GM18909 (cell line): ENCODE measurements at regions not wholly inside any gene's neighbourhood (a gene's known extent, or its start where the extent isn't known, plus 50 kb on each side); places are given as distances from the start of the nearest gene placed in this dataset.

ENCODE experiments used
- ATAC-seq: cut with Tn5 transposase; IDR thresholded peaks from one replicate; pipeline ENCODE4 v1.9.1; 2021; ENCODE audit warnings: mild to moderate bottlenecking; ENCODE audit not compliant: unreplicated experiment, poor library complexity

- ATAC-seq, result no peak
These were observed 344.2 kb downstream of the OLFM3 start for GRCh38 chr1:101652484-101652883.

- ATAC-seq, result no peak
These were observed 343.2 kb downstream of the OLFM3 start for GRCh38 chr1:101653482-101653946.

- no peak for ATAC-seq
These were observed 332.0 kb downstream of the OLFM3 start for GRCh38 chr1:101664726-101665125.

- ATAC-seq, result no peak
These were observed 329.0 kb downstream of the OLFM3 start for GRCh38 chr1:101667761-101668160.

GRCh38 chr1:101683136-101683535, 313.6 kb downstream of the OLFM3 start:
- ATAC-seq, result no peak

GRCh38 chr1:101683561-101683960, 313.2 kb downstream of the OLFM3 start:
- no peak for ATAC-seq

- ATAC-seq, result no peak
These were observed 299.7 kb downstream of the OLFM3 start for GRCh38 chr1:101697072-101697471.

GRCh38 chr1:101698681-101699080, 298.0 kb downstream of the OLFM3 start:
- ATAC-seq, result no peak

- no peak for ATAC-seq
These were observed 291.8 kb downstream of the OLFM3 start for GRCh38 chr1:101704895-101705294.

- no peak for ATAC-seq
These were observed 290.4 kb downstream of the OLFM3 start for GRCh38 chr1:101706366-101706765.

- ATAC-seq, result no peak
These were observed 287.0 kb downstream of the OLFM3 start for GRCh38 chr1:101709721-101710120.

GRCh38 chr1:101713760-101714159, 283.0 kb downstream of the OLFM3 start:
- ATAC-seq, result no peak

GRCh38 chr1:101723415-101723814, 273.3 kb downstream of the OLFM3 start:
- no peak for ATAC-seq

- no peak for ATAC-seq
These were observed 268.7 kb downstream of the OLFM3 start for GRCh38 chr1:101728029-101728428.

GRCh38 chr1:101730559-101730958, 266.2 kb downstream of the OLFM3 start:
- no peak for ATAC-seq

- ATAC-seq, result peak; percentile 73
These were observed 264.5 kb downstream of the OLFM3 start for GRCh38 chr1:101732261-101732660.

- ATAC-seq, result no peak
These were observed 263.4 kb downstream of the OLFM3 start for GRCh38 chr1:101733340-101733739.

GRCh38 chr1:101738475-101738874, 258.3 kb downstream of the OLFM3 start:
- ATAC-seq, result no peak

- ATAC-seq, result no peak
These were observed 257.6 kb downstream of the OLFM3 start for GRCh38 chr1:101739146-101739545.

GRCh38 chr1:101739826-101740330, 256.8 kb downstream of the OLFM3 start:
- ATAC-seq, result no peak

- no peak for ATAC-seq
These were observed 254.8 kb downstream of the OLFM3 start for GRCh38 chr1:101741910-101742309.

GRCh38 chr1:101742509-101742908, 254.2 kb downstream of the OLFM3 start:
- ATAC-seq, result no peak
